Activated T-cell treated with anti-CD3 and anti-CD28 coated beads, Interleukin-2, amount 50 U/mL, for 72 hours (primary cell): ENCODE measurements at regions not wholly inside any gene's neighbourhood (a gene's known extent, or its start where the extent isn't known, plus 50 kb on each side); places are given as distances from the start of the nearest gene placed in this dataset.

Experiments
- ATAC-seq, 2 donors: fragments of 150-1000 bp; cut with Tn5 transposase; replicated peaks in 1 of 2; 2 replicates each; pipeline ENCODE4 v1.10.0; 2021; ENCODE audit warnings: moderate library complexity in 2 of 2, mild to moderate bottlenecking in 1 of 2
- DNase-seq, 2 donors: peaks; one replicate each; pipeline ENCODE4 v3.0.0; 2021 to 2022; ENCODE audit warnings: mixed read lengths in 1 of 2
- H3K27ac Mint-ChIP-seq: one replicate; pipeline ENCODE4 v1.8.0; 2022; ENCODE audit warnings: mild to moderate bottlenecking, moderate library complexity, mixed read lengths
- H3K27me3 Mint-ChIP-seq: one replicate; pipeline ENCODE4 v1.8.0; 2022; ENCODE audit warnings: low read depth, mixed read lengths
- H3K36me3 Mint-ChIP-seq, 2 donors: one replicate each; pipeline ENCODE4 v1.8.0; 2022; ENCODE audit warnings: mixed read lengths in 2 of 2, mild to moderate bottlenecking in 1 of 2; ENCODE audit not compliant: insufficient read depth in 2 of 2
- H3K4me1 Mint-ChIP-seq: one replicate; pipeline ENCODE4 v1.8.0; 2022; ENCODE audit warnings: low read depth, mixed read lengths
- H3K4me3 Mint-ChIP-seq, 2 donors: one replicate each; pipeline ENCODE4 v1.8.0; 2022; ENCODE audit warnings: mild to moderate bottlenecking in 2 of 2, mixed read lengths in 2 of 2, moderate library complexity in 2 of 2
- H3K9me3 Mint-ChIP-seq, 2 donors: one replicate each; pipeline ENCODE4 v1.8.0; 2022; ENCODE audit warnings: mixed read lengths in 2 of 2

DNA sequence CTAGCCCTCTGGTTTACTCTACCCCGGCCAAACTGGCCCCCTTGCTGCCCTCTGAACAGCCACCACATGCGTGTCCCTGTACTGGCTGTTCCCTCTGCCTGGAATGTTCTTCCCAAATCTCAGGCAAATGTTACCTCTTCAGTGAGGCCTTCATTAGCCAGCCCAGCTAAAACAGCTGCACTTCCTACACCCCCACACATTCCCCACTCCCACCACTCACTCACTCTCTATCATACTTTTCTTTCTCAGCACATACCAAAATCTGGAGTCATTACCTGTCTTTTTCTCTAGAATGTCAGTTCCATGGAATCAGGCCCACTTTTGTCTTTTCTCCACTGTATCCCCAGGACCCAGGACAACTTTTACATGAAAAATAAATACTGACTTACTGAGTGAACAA lies 401.2 kb upstream of the SULF2 start:
- Mint-ChIP-seq H3K4me3 (no peak overlapping the region), H3K27me3 (peaks cover 7% of the 10 kb centered on the region), H3K9me3 (no peaks in the 10 kb centered on the region), H3K4me1 (no peaks in the 10 kb centered on the region), H3K27ac (no peak overlapping the region), H3K36me3 (no peaks in the 10 kb centered on the region)
- DNase-seq: no peak
- ATAC-seq: no peak

DNA sequence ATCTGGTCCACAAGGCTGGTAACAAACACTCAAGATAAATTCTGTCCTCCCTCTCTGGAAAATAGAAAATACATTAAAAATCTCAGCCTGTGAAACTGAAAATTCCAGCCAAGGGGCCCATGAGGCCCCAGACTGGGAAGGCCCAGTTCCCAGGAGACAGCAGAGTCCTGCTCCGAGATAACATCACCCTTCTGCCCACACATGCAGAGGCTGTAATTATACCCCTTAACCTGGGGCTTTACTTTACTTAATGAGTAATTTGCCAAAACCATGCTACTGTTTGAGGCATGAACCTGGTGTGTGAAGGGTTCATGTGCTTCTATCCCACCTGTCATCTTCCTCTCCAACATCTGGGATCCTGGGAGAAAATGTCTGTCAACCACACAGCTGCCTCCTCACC lies 398.9 kb upstream of the SULF2 start:
- no peak for ATAC-seq
- Mint-ChIP-seq H3K27ac (no peak overlapping the region), H3K4me1 (no peaks in the 10 kb centered on the region), H3K4me3 (no peak overlapping the region), H3K9me3 (no peaks in the 10 kb centered on the region), H3K27me3 (peaks cover 7% of the 10 kb centered on the region), H3K36me3 (no peaks in the 10 kb centered on the region)
- no peak for DNase-seq

DNA sequence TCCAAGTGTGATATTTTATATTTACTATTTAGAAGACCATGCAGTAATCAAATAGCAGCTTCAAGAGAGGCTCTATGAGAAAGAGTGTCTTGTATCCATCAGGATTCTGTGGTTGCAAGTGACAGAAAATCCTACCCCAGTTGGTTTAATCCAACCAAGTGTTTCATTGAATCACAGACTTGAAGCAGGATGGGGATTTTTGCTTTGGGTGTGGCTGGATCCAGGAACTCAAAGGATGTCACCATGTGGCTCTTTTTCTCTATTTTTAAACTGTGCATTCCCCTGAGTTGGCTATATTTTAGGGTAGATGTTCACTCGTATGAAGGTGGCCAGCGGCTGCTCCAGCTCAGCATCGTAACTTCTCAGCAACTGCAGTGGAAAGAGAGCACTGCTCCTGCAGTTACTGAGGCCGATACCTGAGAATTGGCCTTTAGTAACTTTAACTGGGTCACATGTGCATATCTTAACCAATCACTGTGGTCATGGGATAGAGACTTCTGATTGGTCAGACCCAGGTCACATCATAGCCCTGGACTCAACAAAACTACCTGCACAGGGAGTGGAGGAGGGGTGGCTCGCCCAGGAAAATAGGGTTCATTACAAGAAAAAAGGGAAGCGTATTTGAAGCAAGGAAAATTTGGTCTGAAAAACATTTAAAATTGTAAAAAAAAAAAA lies 396.1 kb upstream of the SULF2 start:
- Mint-ChIP-seq H3K4me1 (no peaks in the 10 kb centered on the region), H3K27me3 (peaks cover 3% of the 10 kb centered on the region), H3K36me3 (no peaks in the 10 kb centered on the region), H3K27ac (no peak overlapping the region), H3K4me3 (no peak overlapping the region), H3K9me3 (no peaks in the 10 kb centered on the region)
- DNase-seq (no peak), ATAC-seq (no peak)

DNA sequence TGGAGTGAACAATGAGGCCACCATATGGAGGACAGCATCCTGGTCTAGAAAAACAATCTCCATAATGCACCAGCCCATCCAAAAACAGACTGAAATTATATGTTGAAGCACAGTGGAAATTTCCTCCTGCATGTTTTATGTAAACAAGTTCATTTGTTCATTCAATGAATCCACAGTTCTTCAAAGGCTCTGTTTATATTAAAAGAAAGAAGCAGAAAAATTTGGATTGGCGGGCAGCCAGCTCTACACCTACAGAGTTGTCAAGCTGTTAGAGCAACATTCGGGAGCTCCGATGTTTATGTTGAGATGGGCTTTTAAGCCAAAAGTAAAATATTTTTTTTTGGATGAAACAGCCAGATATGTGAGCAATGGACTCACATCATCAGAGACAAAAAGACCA lies 395.3 kb upstream of the SULF2 start:
- Mint-ChIP-seq H3K4me3 (no peak overlapping the region), H3K4me1 (no peaks in the 10 kb centered on the region), H3K27ac (no peak overlapping the region), H3K9me3 (no peaks in the 10 kb centered on the region), H3K27me3 (no peaks in the 10 kb centered on the region), H3K36me3 (no peaks in the 10 kb centered on the region)
- no peak for ATAC-seq
- DNase-seq: no peak

DNA sequence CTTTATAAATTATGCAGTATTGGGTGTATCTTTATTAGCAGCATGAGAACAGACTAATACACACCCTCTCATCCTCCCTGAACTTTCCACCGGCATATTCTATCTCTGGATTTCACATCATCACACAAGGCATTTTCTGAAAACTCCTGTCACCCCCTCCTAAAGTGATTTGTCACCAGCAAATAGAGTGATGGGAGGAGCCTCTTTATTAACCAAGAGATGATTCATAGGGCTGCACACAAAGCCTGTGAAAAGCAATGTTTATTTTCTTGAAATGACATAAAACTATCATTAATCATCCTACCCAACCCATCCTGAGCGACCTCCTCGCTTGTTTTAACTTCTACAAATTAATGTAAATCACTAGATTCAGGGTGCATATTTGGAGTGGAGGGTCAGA lies 394.7 kb upstream of the SULF2 start:
- Mint-ChIP-seq H3K4me1 (no peaks in the 10 kb centered on the region), H3K9me3 (no peaks in the 10 kb centered on the region), H3K27me3 (no peaks in the 10 kb centered on the region), H3K36me3 (no peaks in the 10 kb centered on the region), H3K4me3 (no peak overlapping the region), H3K27ac (no peak overlapping the region)
- no peak for ATAC-seq
- no peak for DNase-seq

DNA sequence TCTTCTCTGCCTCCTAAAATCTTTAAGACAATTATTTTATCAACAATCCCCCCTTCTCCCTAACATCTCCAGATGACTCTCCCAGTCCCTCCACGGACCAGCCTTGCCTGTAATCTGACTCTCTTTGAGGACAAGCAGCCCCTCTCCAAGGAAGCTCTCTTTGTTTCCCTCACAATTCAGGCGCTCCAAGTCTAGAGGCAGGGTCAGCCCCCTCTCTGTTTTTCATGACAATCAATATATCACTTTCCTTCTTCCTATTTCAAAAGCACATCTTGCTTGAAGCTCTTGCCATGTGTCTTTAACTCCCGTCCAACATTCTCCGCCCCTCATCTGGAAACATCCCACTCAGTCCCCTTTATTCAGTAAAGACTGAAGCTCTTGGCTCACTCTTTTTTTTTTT lies 393.4 kb upstream of the SULF2 start:
- H3K4me3 Mint-ChIP-seq: no peak overlapping the region
- no peak overlapping the region for H3K27ac Mint-ChIP-seq
- no peak for ATAC-seq
- no peaks in the 10 kb centered on the region for H3K27me3 Mint-ChIP-seq
- no peaks in the 10 kb centered on the region for H3K4me1 Mint-ChIP-seq
- no peaks in the 10 kb centered on the region for H3K36me3 Mint-ChIP-seq
- DNase-seq: no peak
- H3K9me3 Mint-ChIP-seq: no peaks in the 10 kb centered on the region

DNA sequence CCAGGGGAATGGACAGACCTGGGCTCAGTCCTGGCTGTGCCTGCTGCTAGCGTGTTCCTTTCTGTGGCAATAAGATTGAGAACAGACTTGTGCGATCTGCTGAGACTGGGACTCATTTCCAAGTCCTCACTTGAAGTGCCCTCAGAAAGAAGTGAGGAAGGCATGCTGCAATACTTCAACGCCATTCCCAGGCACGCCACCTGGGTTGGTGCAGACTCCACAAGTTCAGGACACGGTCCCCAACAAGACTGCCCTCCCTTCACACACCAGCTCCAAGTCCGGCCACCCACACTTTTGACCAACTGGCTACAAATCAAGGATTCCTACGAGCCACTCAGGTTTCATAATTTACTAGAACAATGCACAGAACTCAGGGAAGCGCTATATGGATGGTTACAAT lies 391.8 kb upstream of the SULF2 start:
- Mint-ChIP-seq H3K36me3 (no peaks in the 10 kb centered on the region), H3K9me3 (no peaks in the 10 kb centered on the region), H3K4me1 (no peaks in the 10 kb centered on the region), H3K27ac (no peak overlapping the region), H3K27me3 (no peaks in the 10 kb centered on the region), H3K4me3 (no peak overlapping the region)
- ATAC-seq (no peak), DNase-seq (no peak)

DNA sequence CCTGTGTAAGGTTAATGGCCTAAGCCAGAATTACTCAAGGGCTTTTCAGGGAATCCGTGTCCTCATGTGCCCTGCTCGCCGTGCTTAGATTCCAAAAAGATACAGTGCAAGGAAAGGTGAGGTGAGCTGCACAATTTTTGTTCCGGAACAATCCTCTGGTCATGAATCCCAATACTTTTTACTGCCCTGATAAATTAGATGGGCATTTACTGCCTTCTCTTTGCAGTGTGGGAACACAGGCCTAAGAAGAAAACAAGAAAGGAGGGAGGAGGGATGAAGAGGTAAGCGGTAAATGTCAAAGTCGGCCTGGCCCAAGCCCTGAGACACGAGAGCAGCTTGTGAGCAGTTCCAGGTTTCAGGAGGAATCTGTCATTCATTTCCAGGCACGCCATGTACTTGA lies 390.9 kb upstream of the SULF2 start:
- ATAC-seq (no peak), DNase-seq (no peak)
- no peak overlapping the region for H3K4me3 Mint-ChIP-seq
- H3K9me3 Mint-ChIP-seq: no peaks in the 10 kb centered on the region
- H3K4me1 Mint-ChIP-seq: no peaks in the 10 kb centered on the region
- no peaks in the 10 kb centered on the region for H3K27me3 Mint-ChIP-seq
- H3K27ac Mint-ChIP-seq: no peak overlapping the region
- no peaks in the 10 kb centered on the region for H3K36me3 Mint-ChIP-seq

DNA sequence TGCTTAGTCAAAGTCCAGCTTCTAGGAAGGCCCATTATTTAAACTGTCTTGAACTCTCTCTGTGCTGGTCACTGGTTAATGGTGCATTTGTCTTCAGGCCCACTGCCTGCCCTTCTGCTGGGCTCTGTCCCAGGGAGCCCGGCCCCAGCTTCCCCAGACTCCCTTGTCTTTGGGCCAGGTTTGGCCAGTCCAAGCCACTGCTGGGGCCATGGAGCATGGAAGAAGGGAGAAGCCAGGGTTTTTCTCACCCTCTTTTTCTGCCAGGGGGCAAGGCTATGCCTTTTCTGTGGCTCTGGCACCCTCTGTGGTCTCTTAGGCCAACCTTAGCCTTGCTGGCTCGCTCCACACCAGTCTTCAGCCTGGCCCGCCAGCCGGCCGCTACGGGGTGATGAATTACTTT lies 390.0 kb upstream of the SULF2 start:
- ATAC-seq (no peak), DNase-seq (no peak)
- Mint-ChIP-seq H3K9me3 (no peaks in the 10 kb centered on the region), H3K36me3 (no peaks in the 10 kb centered on the region), H3K27me3 (peaks cover under 1% of the 10 kb centered on the region), H3K27ac (no peak overlapping the region), H3K4me1 (no peaks in the 10 kb centered on the region), H3K4me3 (no peak overlapping the region)

DNA sequence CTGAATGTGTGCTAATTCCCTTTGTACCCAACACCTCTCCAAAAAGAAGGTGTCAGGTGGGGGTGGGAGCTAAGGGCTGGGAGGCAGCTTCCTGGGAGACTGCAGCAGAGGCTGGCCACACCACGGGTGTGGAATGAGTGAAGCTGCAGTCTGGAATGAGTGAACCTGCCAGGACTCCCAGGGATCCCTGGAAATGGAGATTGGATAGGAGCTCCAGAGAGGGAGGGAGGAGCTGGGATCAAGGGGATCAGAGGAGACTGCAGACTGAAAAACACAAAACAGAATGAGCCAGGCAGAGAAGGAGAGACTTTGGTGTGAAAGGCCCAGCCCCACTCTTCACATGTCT lies 387.0 kb upstream of the SULF2 start:
- Mint-ChIP-seq H3K9me3 (no peaks in the 10 kb centered on the region), H3K36me3 (no peaks in the 10 kb centered on the region), H3K27me3 (peaks cover 12% of the 10 kb centered on the region), H3K27ac (no peak overlapping the region), H3K4me1 (no peaks in the 10 kb centered on the region), H3K4me3 (no peak overlapping the region)
- ATAC-seq (no peak), DNase-seq (no peak)

DNA sequence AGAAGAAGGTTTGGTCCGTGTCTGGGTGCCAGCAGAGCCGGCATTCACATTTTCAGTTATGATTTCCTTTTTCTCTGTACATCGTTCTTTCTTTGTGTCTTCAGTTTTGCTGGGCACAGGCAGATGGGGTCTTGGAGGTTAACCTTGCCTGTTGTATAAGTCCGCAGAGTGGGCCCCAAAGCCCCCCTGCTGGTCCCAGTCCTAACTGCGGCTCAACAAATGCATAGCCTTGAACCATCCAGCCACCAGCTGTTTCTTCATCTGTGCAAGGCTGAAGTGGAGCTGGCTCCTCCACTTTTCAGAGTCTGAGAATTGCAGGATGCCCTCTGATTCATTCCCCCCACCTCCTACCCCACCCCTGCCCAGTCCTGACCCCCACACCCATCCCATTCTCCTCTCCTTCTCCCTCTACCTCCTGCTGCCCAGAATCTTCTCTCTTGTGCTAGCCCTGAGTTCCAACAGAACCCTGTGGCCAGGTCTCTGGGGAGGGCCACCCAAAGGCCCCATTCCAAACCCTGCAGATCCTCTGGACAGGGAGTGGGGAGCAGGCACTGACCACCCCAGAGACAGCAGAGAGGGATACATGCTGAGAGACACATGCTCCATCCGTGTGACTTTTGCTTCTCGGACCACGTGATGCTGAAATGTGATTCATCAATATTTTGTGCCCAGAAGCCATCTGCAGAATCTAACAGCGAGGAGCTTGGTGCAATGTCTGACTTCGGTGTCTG lies 386.5 kb upstream of the SULF2 start:
- Mint-ChIP-seq H3K4me3 (no peak overlapping the region), H3K36me3 (no peaks in the 10 kb centered on the region), H3K4me1 (no peaks in the 10 kb centered on the region), H3K27me3 (peaks cover 13% of the 10 kb centered on the region), H3K9me3 (no peaks in the 10 kb centered on the region), H3K27ac (no peak overlapping the region)
- ATAC-seq: no peak
- DNase-seq: no peak

DNA sequence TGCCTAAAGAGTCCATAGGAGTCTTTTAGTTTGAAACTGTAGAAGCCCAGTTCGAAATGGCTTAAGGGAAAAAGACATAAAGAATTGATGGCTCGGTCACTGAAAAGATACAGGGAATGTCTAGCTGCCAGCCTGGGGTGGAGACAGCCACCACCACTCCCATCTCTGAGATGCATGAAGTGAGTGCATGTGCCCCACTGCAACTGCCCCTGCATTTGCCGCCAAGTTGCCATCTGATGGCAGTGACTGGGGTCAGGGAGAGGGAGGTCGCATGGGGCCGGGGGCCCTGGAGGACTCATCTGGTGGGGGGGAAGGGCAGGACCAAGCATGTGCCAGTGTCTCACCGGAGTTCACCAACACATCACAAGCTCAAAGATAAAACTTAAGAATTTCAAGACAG lies 385.8 kb upstream of the SULF2 start:
- H3K9me3 Mint-ChIP-seq: no peaks in the 10 kb centered on the region
- H3K4me1 Mint-ChIP-seq: no peaks in the 10 kb centered on the region
- ATAC-seq (no peak), DNase-seq (no peak)
- no peak overlapping the region for H3K27ac Mint-ChIP-seq
- H3K36me3 Mint-ChIP-seq: no peaks in the 10 kb centered on the region
- no peak overlapping the region for H3K4me3 Mint-ChIP-seq
- peaks cover 13% of the 10 kb centered on the region for H3K27me3 Mint-ChIP-seq

DNA sequence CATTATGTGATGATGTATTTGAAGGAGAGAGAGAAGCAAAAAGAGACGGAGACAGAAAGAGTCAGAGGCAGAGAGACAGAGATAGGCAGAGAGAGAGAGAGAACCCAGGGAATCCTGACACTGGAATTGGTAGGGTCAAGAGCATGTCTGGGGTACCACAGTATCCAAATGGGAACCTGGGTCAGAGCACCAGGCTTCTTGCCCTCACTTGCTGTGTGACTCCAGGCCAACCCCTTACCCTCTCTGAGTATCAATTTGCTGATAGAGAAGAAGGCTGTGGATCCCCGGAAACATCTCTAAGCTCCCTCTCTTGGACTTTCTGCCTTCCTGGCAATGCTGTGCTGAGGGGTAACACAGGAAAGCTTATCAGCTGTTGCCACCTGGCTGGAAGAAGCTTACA lies 385.3 kb upstream of the SULF2 start:
- H3K27me3 Mint-ChIP-seq: peaks cover 13% of the 10 kb centered on the region
- H3K36me3 Mint-ChIP-seq: no peaks in the 10 kb centered on the region
- H3K4me1 Mint-ChIP-seq: no peaks in the 10 kb centered on the region
- H3K9me3 Mint-ChIP-seq: no peaks in the 10 kb centered on the region
- H3K27ac Mint-ChIP-seq: no peak overlapping the region
- no peak for ATAC-seq
- no peak for DNase-seq
- H3K4me3 Mint-ChIP-seq: no peak overlapping the region

DNA sequence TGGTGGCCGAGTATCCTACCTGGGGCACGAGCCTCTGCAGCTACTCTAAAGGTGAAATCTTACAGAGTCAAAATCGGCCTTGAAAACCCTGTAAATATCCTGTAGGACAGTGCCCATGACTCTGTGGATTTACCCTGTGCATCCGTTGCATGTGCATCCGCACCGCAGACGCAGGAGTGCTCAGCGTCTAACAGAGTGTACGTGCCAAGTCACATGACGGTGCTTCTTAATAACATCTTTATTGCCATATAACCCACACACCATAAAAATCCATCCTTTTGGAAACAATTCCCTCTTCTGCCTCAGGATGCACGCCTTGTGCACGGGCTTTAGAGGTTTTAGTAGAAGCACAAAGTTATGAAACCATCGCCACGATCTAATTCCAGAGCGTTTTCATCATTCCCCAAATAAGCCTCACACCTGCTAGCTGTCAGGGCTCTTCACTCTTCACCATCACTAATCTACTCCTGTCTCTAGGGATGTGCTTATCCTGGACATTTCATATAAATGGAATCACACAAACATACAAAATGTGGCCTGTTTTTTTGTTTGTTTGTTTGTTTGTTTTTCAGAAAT lies 384.5 kb upstream of the SULF2 start:
- ATAC-seq: no peak
- peaks cover 13% of the 10 kb centered on the region for H3K27me3 Mint-ChIP-seq
- no peak overlapping the region for H3K4me3 Mint-ChIP-seq
- no peaks in the 10 kb centered on the region for H3K9me3 Mint-ChIP-seq
- H3K27ac Mint-ChIP-seq: no peak overlapping the region
- no peaks in the 10 kb centered on the region for H3K4me1 Mint-ChIP-seq
- DNase-seq: no peak
- H3K36me3 Mint-ChIP-seq: no peaks in the 10 kb centered on the region
